Activated CD4-positive, alpha-beta T cell treated with anti-CD3 and anti-CD28 coated beads for 4 hours (primary cell): ENCODE measurements at regions not wholly inside any gene's neighbourhood (a gene's known extent, or its start where the extent isn't known, plus 50 kb on each side); places are given as distances from the start of the nearest gene placed in this dataset.

Source experiments
- DNase-seq, 2 donors: peaks; one replicate each; pipeline ENCODE4 v3.0.0-alpha.2; 2020

DNA sequence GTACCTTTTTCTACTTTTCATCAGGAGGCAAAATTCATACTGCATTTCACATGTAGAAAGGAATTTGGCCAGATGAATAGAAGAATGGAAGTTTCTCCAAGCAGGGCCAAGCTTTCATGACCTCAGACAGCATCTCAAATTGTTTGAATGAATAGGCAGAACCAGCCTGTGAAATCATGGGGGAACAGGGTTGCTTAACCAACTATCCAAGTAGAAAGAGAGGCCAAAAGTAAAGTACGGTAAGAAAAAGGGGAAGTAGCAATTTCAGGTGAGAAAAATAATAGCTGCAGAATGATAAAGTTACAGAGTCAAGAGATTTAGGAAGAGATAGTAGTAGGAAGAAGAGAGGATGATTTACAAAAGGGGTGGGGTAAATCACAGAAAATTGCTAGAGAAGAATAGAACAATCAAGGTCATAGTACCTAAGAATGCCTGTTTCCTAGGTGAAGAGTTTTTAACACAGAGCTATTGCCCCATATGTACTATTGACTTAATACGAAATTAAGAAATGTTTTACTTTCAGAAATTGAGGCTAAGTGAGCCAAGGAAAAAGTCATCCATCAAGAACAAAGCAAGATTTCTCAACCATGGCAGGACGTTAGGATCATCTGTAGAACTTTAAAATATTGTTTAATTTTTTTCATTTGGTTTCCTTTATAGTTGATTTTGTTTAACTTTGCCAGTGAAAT lies 177.1 kb upstream of the TET2 start:
- DNase-seq = no peak

DNA sequence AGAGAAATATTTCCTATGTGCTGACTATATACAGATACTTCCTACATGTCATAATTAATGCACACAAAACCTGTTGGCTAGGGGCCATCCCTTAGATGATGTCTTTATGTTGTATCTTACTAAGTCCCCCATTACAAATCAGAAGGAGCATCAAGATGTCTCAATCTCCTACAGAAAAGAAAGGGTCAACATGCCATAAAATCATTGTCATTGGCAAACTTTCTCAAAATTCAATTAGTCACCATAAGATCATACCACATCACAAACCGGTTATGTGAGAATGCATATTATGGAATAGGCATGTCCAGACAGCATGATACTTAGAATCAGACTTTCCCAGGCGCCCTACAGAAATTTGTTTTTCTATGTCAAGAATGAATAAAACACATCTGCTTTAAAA lies 175.2 kb upstream of the TET2 start:
- DNase-seq = no peak

DNA sequence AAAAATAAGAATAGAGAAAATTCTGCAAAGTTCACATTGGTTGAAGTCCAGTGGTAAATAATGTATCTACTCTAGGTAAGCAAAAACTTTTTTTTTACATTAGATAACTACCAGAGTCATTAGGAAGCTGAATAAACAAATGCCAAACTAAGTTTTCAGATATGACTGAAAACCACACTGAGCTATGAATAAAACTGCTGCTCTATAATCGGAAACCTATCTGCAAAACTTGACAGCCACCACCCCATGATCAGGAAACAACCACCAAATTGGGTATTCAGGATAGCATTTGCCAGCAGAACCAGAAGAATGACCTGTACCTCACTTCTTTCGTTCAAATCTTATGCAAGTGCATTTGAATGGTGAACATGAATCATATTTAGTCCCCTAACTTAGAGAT lies 173.0 kb upstream of the TET2 start:
- DNase-seq = no peak

DNA sequence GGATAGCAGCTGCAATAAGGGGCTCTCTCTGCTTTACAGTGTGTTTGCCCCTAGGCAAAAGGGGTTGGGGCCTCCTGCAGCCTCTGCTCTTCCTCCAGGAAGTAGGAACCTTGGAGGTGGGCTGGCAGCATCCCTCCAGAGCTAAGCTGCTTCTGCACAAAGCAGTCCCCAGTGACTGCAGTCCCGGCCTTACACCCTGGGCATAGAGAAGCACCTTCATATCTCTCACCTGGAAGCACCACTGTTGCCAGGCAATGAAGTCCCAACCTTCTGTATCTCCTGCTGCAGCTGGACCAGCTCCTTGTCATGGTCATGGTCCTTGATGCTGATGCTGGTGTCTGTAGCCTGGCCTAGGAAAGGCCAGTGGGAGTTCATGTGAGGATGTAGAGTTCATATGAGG lies 171.1 kb upstream of the TET2 start:
- no peak for DNase-seq

- DNase-seq = no peak
Measured at GRCh38 chr4:104976262-104976661, 170.4 kb upstream of the TET2 start.

GRCh38 chr4:104979083-104979760 lies 167.5 kb upstream of the TET2 start:
- DNase-seq = no peak

GRCh38 chr4:104983615-104984179 lies 163.0 kb upstream of the TET2 start:
- no peak for DNase-seq

DNA sequence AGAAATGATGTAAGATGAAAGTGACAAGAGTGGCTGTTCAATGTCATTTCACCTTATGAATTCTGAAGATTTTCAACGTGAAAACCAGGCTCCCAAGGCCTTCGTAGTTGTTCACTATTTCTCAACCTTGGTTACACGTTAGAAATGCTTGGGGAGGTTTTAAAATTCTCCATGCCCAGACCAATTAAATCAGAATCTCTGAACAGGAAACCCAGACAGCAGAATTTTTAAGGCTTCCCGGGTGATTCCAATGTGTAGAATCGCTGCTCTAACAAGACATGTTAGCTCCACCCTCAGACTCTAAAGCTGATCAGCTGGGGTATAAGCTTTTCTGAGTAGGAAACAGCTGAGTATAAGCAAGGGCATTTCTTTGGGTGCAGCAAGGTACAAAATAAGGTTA lies 160.4 kb upstream of the TET2 start:
- DNase-seq = no peak

DNA sequence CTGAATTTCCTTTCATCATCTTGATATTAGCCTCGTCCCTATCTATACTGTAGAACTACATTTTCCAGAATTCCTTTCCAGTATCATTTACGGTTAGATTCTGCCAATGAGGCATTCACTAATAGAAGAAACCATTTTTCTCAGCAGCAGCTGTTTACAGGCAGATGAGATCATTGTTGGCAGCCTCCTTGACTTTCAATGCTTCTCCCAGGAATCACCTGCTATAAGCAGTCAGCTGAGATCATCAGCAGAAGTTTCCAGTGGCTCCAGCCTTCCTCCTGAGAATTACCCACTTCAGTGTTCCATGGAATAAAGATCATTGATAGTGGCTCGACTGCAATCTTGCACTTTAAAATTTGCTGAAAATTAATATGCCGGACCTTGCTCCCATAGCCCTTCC lies 157.3 kb upstream of the TET2 start:
- DNase-seq = no peak

GRCh38 chr4:105002278-105002677 lies 144.4 kb upstream of the TET2 start:
- DNase-seq = no peak

GRCh38 chr4:105014234-105014633 lies 132.4 kb upstream of the TET2 start:
- DNase-seq = no peak

- no peak for DNase-seq
Measured at GRCh38 chr4:105014635-105015034, 132.0 kb upstream of the TET2 start.

GRCh38 chr4:105015750-105016149 lies 130.9 kb upstream of the TET2 start:
- DNase-seq = no peak

- DNase-seq = no peak
Measured at GRCh38 chr4:105022811-105023667, 123.6 kb upstream of the TET2 start.

GRCh38 chr4:105023668-105024055 lies 123.0 kb upstream of the TET2 start:
- no peak for DNase-seq

DNA sequence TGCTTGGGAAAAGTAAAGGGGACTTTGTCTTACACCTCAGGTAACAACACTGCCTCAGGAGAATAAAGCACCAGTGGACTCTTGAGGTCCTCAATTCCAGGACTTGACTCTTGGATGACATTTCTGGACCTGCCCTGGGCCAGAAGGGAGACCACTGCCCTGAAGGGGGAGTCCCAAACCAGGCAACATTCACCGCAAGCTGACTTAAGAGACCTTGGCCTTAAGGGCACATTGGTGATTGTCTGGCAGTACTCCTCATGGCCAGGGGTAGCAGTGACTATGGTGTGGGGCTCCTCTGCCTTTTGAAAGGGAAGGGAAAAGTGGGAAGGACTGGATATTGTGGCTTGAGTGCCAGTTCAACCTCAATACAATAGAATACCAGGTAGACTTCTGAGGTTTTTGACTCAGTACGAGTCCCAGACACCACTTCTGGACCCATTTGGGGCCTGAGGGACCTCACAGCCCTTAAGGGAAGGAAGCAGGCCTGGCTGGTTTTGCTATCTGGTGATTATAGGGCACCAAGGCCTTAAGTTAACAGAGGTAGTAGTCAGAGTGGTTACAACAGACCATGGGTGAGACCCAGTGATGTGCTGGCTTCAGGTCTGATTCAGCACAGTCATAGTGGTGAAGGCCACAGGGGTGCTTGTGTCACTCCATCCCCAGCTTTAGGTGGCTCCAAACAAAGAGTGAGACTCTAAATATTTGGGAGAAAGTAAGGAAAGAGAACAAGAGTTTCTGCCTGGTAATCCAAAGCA lies 121.2 kb upstream of the TET2 start:
- no peak for DNase-seq

GRCh38 chr4:105036991-105037390 lies 109.7 kb upstream of the TET2 start:
- no peak for DNase-seq

GRCh38 chr4:105042451-105042850 lies 104.2 kb upstream of the TET2 start:
- DNase-seq = no peak

DNA sequence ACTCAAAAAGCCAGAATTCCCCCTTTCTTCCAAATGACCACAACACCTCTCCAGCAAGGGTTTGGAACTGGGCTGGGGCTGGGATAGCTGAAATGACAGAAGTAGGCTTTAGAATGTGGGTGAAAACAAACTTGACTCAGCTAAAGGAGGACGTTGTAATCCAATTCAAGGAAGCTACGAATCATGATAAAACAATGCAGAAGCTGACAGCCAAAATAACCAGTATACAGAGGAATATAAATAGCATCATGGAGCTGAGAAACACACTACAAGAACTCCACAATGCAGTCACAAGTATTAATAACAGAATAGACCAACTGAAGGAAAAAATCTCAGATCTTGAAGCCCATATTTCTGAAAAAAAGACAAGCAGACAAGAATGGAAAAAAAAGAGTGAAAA lies 95.8 kb upstream of the TET2 start:
- no peak for DNase-seq

DNA sequence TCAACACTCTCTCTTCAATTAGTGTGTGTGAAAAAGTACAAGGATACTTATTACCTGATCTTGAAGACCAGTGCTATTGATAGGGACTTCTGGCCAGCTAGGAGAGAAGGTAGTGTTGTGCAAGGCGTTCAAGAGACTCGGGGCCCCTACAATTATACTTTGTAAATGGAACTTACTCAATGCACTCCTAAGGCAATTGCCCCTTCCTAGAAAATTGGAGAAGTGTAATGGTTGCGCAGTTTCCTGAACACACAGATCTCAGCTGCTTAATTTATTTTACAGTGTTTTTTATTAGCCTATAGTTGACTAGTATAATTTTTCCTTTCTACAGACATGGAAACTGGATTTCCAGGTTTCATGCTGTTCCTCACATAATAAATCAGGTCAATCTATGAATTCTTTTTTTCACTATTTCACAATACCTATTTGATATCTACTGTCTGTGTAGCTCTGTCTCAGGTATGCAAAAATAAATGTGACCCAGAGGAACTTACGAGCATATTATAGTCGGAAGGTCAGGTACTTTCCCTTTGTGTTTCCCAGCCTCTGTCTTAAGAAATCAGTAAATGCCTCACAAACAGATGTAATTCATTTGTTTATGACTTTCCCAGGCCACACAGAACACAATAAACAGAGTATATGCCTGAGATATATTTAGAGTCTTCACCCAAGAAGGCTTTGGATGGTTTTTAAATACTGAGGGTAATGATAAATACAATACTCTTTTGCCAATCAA lies 89.1 kb upstream of the TET2 start:
- no peak for DNase-seq

DNA sequence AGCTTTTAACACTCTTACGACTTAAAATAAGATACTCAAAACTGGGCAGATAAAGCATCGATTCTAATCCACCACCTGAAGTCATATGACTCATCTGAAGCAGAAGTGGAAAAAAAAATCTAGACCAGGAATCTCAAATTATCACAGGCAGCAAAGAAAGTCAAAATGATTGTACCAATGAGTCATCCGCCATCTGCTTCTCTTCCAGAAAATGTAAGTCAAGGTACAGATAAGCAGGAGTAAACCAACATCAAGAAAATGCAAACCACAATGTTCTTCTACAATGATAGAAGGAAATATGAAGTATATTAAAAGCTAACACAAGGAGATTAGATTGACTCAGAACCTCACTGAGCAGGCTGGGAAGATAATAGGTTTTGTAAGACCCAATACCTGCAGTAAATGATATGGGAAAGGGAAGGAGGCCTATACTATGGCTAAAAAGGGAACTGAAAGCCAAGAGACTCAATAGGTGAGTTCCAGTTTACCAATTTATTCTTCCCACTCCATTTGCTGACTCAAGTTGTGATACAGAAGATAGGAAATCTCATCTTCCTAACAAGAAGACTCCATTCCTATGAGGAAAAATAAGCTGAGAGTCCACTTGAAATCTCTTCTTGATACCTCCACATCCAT lies 88.4 kb upstream of the TET2 start:
- DNase-seq = no peak

GRCh38 chr4:105059337-105059736 lies 87.3 kb upstream of the TET2 start:
- no peak for DNase-seq
